HS-27A (cell line): ENCODE measurements at regions not wholly inside any gene's neighbourhood (a gene's known extent, or its start where the extent isn't known, plus 50 kb on each side); places are given as distances from the start of the nearest gene placed in this dataset.

Experiments used
- DNase-seq: peaks from one replicate; pipeline ENCODE4 v3.0.0-alpha.2; 2012; ENCODE audit warnings: low read depth, missing footprints

GRCh38 chr2:105621038-105621437 is 123.7 kb upstream of the NCK2 start:
- no peak for DNase-seq

GRCh38 chr2:105618351-105618659 is 126.4 kb upstream of the NCK2 start:
- DNase-seq: no peak

DNA sequence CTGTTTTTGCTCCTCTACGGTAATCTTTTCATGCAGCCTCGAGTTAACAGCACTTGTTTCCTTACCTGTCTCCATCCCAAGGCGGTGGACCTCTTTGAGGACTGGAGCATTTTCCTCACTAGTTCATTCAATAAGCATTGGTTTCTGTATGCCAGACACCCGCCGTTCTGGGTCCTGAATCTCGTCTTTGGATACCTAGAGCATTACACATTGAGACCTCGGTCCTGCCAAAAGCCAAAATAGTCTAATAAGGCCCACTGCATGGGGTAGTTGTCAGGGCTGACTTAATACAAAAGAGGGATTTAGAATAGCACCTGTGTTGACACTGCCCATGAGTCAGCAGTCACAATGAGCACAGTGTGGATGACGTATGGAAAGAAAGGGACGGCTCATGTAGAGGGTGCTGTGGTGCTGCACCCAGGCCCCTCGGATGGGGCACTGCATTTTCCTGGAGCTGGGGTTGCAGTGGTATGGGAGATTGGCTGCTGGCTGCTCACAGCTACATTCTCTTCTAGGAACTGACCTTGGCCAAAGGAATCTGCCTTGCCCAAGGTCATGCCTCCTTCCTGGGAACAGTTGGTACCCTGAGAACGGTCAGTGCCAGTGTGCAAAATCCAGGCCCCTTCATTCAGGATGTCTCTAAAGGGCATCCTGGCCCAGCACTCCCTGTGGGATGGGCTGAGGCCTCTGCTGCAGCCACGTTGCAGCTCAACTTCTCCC is 126.9 kb upstream of the NCK2 start:
- no peak for DNase-seq

DNA sequence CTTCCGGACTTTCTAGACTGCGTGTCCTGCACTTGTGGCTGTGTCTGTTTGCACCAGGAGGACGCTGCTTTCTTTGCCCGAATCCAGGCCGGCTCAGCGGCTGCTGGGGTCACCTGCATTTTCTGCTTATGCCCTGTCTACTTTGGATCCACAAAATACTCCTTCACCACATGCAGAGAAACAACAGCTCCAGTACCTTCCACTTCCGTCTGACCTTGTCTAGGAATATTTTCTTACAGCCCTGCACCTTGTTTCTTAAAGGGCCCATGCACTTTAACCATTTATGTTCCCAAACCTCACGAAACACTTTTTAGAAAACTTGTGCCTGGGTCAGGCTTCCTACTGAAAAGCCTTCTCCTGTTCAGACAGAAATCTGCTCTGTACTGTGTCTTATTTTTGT is 129.4 kb upstream of the NCK2 start:
- no peak for DNase-seq

DNA sequence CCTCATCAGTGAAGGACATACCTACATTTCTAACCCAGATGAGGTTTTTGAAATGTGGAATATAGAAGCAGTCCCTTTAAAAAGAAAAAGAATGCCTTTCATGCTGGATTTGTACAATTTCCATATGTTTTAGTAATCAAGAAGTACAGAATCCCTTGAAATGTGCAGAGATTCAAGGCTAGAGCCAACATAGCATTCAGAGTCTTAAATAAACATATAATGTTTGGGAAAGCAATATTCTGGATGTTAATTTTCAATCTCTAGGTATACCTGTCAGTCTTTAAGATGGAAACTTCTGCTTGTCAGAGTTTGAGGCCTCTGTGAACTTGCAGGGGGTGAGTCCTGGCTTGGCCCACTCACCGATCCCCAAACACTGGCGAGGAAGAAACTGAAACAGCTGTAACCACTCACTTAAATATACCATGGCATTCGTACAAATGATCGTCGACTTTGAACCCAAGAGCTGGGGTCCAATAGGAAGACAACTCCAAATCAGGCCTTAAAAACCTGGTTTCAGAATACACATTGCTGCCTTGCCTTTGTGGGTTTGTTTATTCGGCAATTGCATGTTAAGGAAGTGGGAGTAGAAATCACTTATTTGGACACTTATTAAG is 132.8 kb upstream of the NCK2 start:
- DNase-seq: no peak

GRCh38 chr2:105611333-105611637 is 133.4 kb upstream of the NCK2 start:
- no peak for DNase-seq

- DNase-seq: no peak
Measured at GRCh38 chr2:105610576-105611332, 134.0 kb upstream of the NCK2 start.

- DNase-seq: no peak
Measured at GRCh38 chr2:105609746-105610402, 134.8 kb upstream of the NCK2 start.

- DNase-seq: no peak
Measured at GRCh38 chr2:105607920-105608504, 136.7 kb upstream of the NCK2 start.

- DNase-seq: no peak
Measured at GRCh38 chr2:105606081-105606480, 138.6 kb upstream of the NCK2 start.

DNA sequence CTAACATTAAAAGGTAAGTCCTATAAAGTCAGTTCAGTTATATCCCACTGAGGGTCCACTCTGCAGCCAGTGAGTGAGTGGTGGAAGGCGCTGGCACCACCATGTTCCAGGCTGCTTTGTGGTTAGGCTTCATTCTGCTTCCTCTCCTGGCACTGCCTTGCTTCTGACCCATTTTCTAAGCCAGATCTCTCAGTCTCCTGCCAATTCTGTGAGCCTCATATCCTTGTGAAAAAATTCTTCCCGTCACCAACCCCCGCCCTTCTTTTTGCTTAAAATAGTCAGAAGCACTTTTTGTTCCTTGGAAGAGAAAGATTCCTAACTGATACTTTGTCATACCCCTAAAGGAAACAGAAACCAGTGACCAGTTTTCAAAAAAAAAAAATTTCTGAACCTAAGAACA is 139.8 kb upstream of the NCK2 start:
- no peak for DNase-seq

DNA sequence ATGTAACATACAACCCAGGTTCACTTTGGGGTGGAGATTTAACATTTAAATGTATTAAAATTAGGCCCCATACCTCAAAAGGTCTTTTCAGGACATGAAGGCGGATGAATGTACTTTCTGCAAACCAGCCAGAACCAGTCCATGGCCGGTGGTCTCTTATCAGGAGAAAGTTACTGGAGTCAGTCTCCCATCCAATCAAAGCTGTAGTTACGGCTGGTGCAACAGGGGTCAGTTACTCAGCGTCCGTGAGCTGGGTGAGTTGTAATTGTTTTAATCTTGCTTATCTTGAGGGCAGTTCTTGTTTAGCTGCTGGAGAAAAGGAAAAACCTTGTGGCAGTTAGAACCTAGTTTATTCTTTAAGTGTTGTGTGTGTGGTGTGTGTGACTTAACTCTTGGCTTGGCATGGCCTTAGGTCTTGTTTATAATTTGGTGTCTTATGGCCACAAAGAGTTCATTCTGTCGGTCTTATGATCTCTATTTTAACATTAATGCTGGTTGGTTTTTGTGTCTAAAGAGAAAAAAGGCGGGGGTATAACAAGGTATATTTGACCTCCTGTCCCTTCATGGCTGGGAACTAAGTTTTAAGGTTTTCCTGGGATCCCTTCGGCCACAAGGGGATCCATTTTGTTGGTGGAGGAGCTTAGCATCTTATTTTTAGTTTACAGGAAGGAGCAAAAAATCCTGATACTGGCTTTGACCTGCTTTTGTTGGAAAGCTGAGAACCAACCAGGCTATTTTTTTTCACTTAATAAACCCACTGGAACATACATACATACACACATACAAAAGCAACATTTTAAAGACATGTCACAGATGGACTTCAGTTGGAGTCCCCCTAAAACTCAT is 143.5 kb upstream of the NCK2 start:
- no peak for DNase-seq

DNA sequence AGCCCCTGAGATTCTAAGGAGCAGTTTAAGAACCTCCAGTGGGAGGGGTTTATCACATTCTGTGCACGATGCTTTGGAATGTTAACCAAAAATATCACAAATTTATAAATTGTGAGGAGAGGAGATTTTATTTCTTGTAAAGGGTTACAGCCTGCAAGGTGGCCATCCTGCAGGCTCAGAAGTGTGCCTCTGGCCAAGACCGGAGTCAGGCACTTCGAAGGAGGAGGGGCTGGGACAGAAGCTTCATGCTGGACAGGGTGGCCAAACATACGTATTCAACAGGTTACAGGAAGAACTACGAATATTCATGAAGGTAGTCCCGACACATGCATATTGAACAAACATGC is 144.1 kb upstream of the NCK2 start:
- DNase-seq: no peak

DNA sequence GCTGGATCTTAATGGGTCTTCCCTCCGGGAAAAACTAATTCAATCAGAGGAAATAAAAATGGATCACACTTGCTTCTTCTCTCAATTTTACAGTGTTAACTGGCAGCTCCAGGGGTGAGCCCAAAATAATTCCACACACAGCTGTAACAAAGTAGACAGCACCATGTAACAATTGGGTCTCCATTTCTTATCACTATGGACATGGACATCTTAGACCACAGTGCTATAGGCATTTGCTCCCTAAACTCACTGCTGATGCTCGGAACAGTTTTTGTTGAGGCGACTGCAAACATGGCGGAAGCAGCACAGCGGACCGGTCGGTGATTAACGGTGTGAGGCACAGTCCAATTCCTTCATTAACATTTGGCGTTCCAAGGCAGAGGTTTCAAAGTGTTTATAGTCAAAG is 144.7 kb upstream of the NCK2 start:
- no peak for DNase-seq

- no peak for DNase-seq
Measured at GRCh38 chr2:105598829-105599698, 145.6 kb upstream of the NCK2 start.

DNA sequence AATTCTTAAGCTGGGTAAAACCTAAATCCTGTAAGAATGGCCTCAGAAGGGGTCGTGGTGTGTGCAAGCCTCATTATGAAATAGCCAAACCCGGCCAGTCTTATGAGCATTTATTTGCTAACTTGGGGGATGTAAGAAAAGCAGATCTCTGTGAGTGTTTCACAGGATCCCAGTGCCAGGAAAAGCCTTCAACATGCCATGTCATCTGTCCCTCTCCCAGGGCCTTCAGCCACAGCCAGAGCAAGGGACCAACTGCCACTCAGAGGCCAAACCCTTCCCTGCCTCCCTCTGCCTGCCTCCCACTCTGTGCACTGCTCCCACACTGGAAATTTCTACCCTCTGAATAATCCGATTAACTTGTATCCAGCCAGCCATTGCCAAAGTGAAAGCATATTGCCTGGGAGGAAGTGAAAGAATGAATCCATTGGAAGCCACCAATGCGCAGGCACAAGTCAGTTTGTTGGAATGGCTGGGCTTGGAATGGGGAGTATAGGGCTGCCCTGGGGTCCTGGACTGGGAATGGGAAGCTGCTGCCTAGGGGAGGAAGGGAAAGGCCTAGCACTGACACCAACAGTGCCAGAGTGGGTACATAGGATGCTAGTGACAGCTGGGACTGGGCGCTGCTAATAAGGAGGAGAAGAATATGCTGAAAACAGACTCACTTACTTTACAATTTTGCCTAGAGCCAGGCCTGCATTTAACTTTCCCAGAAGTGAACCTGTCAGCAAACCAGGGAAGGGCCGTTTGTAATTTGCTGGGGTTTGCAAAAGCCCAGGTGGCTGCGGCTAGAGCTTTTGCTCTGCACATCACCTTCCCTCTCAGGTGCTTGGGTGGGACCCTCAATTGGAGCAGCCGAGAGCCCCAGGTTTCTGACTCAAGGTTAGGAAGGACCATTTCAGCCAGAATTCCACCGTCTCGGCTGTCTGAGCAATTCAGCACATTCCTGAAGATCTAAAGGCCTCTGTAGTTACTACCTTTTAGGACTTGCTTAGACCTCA is 146.6 kb upstream of the NCK2 start:
- no peak for DNase-seq

DNA sequence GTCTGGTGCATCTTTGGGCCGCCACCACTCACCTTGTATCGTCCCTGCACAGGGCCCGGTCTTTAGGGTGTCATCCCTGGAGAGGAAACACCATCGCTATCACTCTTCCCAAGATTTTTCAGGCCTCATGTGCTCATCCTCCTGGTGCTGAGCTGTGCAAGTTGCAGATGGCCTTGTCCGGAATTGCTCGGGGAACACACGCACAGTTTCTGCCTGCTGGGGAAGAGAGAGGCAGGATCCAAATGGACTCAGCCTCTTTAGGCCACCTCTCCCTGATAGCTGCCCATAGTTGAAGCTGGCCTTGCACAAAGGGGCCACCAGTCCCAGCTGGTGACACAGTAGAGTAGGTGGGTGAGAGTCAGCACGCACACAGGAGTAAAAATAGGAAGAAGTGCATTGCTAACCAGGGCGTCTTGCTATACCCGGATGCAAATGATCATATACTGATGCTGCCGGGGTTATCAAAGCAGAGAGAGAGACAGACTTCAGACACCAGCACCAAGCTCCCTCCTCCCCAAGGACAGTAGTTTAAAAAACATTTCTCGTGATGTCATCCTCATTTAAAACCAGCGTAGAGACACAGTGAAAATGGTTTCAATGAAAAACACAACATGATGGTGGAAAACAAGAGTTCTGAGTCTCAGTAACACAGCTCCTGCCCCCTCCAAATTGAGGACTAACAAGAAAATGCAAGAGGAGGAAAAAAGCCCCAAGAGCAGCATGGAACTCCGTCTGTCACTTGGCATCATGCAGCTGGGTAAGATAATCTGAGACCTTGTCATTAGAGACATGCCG is 147.5 kb upstream of the NCK2 start:
- DNase-seq: no peak

DNA sequence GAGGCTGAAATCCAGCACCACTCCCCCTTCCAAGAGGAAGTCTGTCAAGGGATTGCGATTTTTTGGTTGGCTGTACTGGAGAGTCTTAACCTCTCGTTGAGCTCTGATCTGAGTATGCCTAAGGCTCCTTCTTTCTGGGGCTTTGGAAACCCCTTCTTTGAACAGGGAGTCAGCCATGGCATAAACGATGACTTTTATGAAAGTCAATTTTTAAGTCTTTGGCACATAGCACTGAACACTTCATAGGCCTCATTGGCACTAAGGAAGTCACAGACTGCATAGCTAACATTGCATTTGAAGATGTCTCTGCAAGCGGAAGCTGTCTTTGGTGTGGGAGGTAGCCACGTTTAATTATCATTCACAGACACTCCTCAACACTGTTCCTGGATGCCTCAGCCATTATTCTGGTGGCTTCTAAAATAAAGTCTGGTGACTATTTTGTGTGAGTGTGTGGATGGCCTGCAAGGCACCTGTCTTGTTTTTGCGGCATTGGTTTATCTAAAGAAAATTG is 148.2 kb upstream of the NCK2 start:
- no peak for DNase-seq

DNA sequence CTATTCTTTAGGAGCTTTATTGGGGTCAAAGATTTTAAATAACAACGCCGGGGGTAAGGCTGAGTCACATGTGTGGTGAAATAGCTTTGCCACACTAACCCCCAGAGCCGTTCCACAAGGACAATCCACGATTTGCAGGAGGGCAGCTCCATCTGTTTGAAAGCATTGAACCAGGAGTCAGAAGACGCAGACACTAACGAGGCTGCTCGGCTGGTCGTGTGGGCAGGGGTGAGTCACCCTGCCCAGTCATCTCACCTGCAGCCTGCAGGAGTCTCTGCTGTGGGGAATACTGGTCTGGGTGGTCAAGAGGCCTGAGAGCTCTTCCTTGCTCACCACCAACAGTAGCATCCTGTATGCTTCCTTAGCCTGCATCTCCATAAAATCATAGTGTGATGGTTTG is 149.2 kb upstream of the NCK2 start:
- DNase-seq: no peak
